SU-DHL-6 (cell line): ENCODE measurements at regions not wholly inside any gene's neighbourhood (a gene's known extent, or its start where the extent isn't known, plus 50 kb on each side); places are given as distances from the start of the nearest gene placed in this dataset.

Experiments used
- H2AFZ ChIP-seq: fragments of 200-600 bp; sonication (generic); 2 replicates; pipeline ENCODE4 v1.6.1; 2014; ENCODE audit warnings: low read depth, mild to moderate bottlenecking, moderate library complexity, mixed read lengths, antibody characterized with exemption, low read length; ENCODE audit not compliant: severe bottlenecking
- H3F3A ChIP-seq: fragments of 200-600 bp; shearing (Covaris generic); 2 replicates; pipeline ENCODE4 v1.6.0; 2016; ENCODE audit warnings: antibody characterized with exemption, mild to moderate bottlenecking; ENCODE audit not compliant: insufficient read depth
- H3K27ac ChIP-seq: fragments of 200-600 bp; sonication (generic); 2 replicates; pipeline ENCODE4 v1.5.1; 2016; ENCODE audit warnings: low read depth, mild to moderate bottlenecking, low read length, moderate library complexity, mixed read lengths
- H3K27me3 ChIP-seq: fragments of 200-600 bp; sonication (generic), shearing (Covaris generic); 2 replicates; pipeline ENCODE4 v1.6.0; 2014; ENCODE audit warnings: mild to moderate bottlenecking, low read length
- H3K36me3 ChIP-seq: fragments of 200-600 bp; sonication (generic); 2 replicates; pipeline ENCODE4 v1.6.1; 2014; ENCODE audit warnings: mild to moderate bottlenecking, low read length, mixed read lengths
- H3K4me2 ChIP-seq: fragments of 300-600, 200-600 bp; shearing (Covaris generic), sonication (generic); 2 replicates; pipeline ENCODE4 v1.6.0; 2014; ENCODE audit warnings: low read length, low read depth, mild to moderate bottlenecking; ENCODE audit not compliant: poor library complexity, severe bottlenecking
- H3K4me3 ChIP-seq: fragments of 200-600 bp; sonication (generic); 2 replicates; pipeline ENCODE4 v1.5.1; 2014; ENCODE audit warnings: antibody characterized with exemption, low read length, mild to moderate bottlenecking, mixed read lengths; ENCODE audit not compliant: insufficient read depth, poor library complexity, severe bottlenecking
- H3K79me2 ChIP-seq: fragments of 200-600 bp; sonication (generic); 2 replicates; pipeline ENCODE4 v1.6.1; 2014; ENCODE audit warnings: mild to moderate bottlenecking, low read length, moderate library complexity; ENCODE audit not compliant: insufficient read depth
- H3K9ac ChIP-seq: fragments of 200-600 bp; sonication (generic); 2 replicates; pipeline ENCODE4 v1.7.0; 2014; ENCODE audit warnings: mild to moderate bottlenecking, low read length
- H3K9me2 ChIP-seq: fragments of 200-600 bp; sonication (generic); replicated peaks from 2 replicates; pipeline ENCODE4 v1.6.1; 2014; ENCODE audit warnings: low read length; ENCODE audit not compliant: insufficient read depth
- H3K9me3 ChIP-seq: fragments of 200-600 bp; sonication (generic); 2 replicates; pipeline ENCODE4 v1.6.1; 2014; ENCODE audit warnings: low read length, mixed read lengths; ENCODE audit not compliant: insufficient read depth
- H4K20me1 ChIP-seq: fragments of 200-600 bp; sonication (generic); 2 replicates; pipeline ENCODE4 v1.6.1; 2014; ENCODE audit warnings: low read depth, mild to moderate bottlenecking, antibody characterized with exemption, low read length, moderate library complexity, mixed read lengths
- CTCF ChIP-seq: fragments of 200-600 bp; sonication (generic); IDR thresholded peaks from one replicate; pipeline ENCODE4 v1.5.1; 2017; ENCODE audit warnings: antibody characterized with exemption, mild to moderate bottlenecking, low read length, moderate library complexity; ENCODE audit not compliant: insufficient read depth, poor library complexity, severe bottlenecking
- EZH2phosphoT487 ChIP-seq: fragments of 200-600 bp; sonication (generic), shearing (Covaris generic); conservative IDR thresholded peaks from 2 replicates; pipeline ENCODE4 v1.6.1; 2018; ENCODE audit warnings: mild to moderate bottlenecking, antibody characterized with exemption, low read length, moderate library complexity, mixed read lengths

GRCh38 chr2:121824264-121824663 lies 68.8 kb downstream of the TSN start:
- peaks cover 2% of the 10 kb centered on the region for H3F3A ChIP-seq
- no peaks in the 10 kb centered on the region for H3K27me3 ChIP-seq
- TF ChIP-seq CTCF (no peak), EZH2phosphoT487 (no peak)
- H3K9me3 ChIP-seq, result no peaks in the 10 kb centered on the region
- no peak overlapping the region for H3K4me2 ChIP-seq
- H3K4me3 ChIP-seq, result no peak overlapping the region
- H3K9me2 ChIP-seq, result no peaks in the 10 kb centered on the region
- H4K20me1 ChIP-seq, result no peaks in the 10 kb centered on the region
- H2AFZ ChIP-seq, result no peak overlapping the region
- H3K36me3 ChIP-seq, result no peaks in the 10 kb centered on the region
- no peak overlapping the region for H3K9ac ChIP-seq
- H3K27ac ChIP-seq, result no peak overlapping the region
- H3K79me2 ChIP-seq, result no peaks in the 10 kb centered on the region

GRCh38 chr2:121825003-121825950 lies 69.8 kb downstream of the TSN start:
- H3K27me3 ChIP-seq, result no peaks in the 10 kb centered on the region

GRCh38 chr2:121826036-121826435 lies 70.6 kb downstream of the TSN start:
- H2AFZ ChIP-seq, result no peak overlapping the region
- H3K4me3 ChIP-seq, result no peak overlapping the region
- no peak overlapping the region for H3K27ac ChIP-seq
- H3K4me2 ChIP-seq, result no peak overlapping the region
- no peaks in the 10 kb centered on the region for H3K27me3 ChIP-seq
- TF ChIP-seq CTCF, result no peak
- TF ChIP-seq EZH2phosphoT487, result no peak
- H3K9ac ChIP-seq, result no peak overlapping the region
- H4K20me1 ChIP-seq, result no peaks in the 10 kb centered on the region
- no peaks in the 10 kb centered on the region for H3K9me2 ChIP-seq
- H3K36me3 ChIP-seq, result no peaks in the 10 kb centered on the region
- no peaks in the 10 kb centered on the region for H3F3A ChIP-seq
- no peaks in the 10 kb centered on the region for H3K79me2 ChIP-seq
- H3K9me3 ChIP-seq, result no peaks in the 10 kb centered on the region

More at GRCh38 chr2:121825003-121825950, 69.8 kb downstream of the TSN start:
- H3K36me3 ChIP-seq, result no peaks in the 10 kb centered on the region
- H2AFZ ChIP-seq, result no peak overlapping the region
- no peak overlapping the region for H3K9ac ChIP-seq
- H3F3A ChIP-seq, result no peaks in the 10 kb centered on the region
- H3K4me3 ChIP-seq, result no peak overlapping the region
- H3K9me2 ChIP-seq, result no peaks in the 10 kb centered on the region
- no peaks in the 10 kb centered on the region for H3K9me3 ChIP-seq
- H4K20me1 ChIP-seq, result no peaks in the 10 kb centered on the region
- H3K79me2 ChIP-seq, result no peaks in the 10 kb centered on the region
- TF ChIP-seq CTCF (no peak), EZH2phosphoT487 (no peak)
- H3K4me2 ChIP-seq, result no peak overlapping the region
- H3K27ac ChIP-seq, result no peak overlapping the region
